Right renal cortex interstitium (tissue), 3 donors: ENCODE measurements at regions not wholly inside any gene's neighbourhood (a gene's known extent, or its start where the extent isn't known, plus 50 kb on each side); places are given as distances from the start of the nearest gene placed in this dataset.

ENCODE experiments used
- DNase-seq, 3 donors: peaks; one replicate each; pipeline ENCODE4 v3.0.0-alpha.2; 2013; ENCODE audit warnings: low read depth in 3 of 3, low spot score in 2 of 3

DNA sequence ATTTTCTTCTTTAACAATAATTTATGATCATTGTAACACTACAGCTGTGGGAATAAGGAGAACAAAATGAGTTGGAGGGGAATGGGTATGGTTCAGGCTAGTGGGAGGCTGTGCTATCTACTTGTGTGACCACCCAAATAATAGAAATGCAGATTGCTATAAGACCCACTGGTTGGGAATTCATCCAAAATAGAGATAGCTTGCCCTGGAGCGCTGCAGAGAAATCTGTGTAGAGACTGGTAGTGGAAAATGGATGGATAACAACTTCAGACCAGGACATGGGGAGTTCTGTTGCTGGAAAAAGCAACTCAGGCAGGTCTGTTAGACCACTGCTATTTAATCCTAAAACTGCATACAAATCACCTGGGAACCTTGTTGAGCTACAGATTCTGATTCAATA lies 137.1 kb upstream of the MKLN1 start:
- no peak for DNase-seq

DNA sequence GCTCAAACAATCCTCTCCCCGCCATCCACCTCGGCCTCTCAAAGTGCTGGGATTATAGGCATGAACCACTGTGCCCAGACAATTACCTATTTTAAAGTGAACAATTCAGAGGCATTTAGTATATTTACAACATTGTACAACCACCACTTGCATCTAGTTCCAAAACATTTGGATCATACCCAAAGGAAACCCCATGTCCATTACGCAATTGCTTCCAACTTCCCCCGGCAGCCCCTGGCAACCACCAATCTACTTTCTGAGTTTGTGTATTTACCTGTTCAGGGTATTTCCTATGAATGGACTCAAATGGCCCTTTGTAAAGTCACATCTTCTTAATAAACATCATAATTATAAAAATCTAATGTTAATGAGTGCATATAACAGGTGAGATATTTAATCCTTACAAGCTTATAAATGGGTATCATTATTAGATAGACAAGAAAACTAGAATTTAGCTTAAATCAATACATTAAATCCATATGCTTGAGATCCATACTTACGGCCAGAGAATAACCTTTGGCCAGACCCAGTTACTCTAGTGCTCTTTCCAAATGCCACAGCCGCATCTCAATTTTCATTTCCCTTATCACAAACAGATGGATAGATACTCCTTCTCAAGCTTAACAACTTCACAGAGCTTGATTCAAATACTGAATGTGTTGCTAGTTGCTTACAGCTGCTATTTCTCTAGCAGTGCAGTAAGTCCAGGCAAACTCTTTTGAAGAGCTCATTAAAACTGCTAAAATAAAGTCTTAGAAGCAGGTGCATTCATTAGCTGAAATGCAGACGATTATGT lies 133.4 kb upstream of the MKLN1 start:
- DNase-seq = no peak

DNA sequence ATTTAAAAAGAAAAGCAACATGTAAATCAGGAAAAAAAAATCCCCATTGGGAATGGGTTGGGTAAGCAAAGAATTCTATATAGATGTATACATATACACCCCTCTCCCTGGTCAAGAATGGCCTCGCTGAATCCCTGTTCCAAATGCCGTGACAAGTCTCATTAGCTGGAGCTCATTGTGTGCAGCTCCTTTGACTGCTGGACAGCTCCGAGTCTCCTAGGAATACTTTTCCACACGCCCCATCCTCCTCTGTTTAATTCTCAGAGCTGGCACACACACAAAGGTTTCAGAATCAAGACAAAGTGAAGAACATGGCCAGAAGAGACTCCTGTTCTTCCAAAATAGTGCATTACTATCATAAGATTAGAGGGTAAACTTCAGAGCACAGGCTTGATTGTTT lies 130.9 kb upstream of the MKLN1 start:
- peak in 2 of 3 donors; percentile 37 to 40 for DNase-seq

DNA sequence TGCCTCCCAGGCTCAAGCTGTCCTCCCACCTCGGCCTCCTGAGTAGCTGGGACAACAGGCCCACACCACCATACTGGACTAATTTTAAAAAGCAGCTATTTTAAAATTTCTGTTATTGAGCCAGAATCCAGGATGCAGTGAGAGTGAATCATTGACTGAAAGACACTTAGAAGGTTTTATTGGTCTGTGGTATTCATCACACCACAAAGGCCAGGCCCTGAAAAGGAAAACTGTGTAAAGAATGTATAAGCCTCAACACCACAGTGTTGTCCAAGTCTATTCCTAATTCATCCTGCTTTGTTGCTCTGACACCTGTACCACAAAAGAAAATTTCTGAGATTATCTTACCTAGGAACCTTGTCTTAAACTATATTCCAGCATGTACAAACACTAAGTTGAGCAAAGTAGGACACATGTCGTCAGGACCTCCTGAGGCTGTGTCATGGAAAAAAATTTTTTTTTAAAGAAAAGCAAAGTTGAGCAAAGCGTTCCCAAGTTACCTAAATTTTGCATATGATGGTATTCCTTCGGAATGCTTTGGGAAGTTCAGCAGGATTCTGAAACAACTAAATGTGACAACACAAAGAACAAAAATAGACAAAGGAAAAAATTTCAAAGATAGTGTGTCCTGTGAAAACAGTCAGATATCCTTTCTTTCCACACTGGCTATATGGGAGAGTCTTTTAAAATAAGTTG lies 129.6 kb upstream of the MKLN1 start:
- no peak for DNase-seq

DNA sequence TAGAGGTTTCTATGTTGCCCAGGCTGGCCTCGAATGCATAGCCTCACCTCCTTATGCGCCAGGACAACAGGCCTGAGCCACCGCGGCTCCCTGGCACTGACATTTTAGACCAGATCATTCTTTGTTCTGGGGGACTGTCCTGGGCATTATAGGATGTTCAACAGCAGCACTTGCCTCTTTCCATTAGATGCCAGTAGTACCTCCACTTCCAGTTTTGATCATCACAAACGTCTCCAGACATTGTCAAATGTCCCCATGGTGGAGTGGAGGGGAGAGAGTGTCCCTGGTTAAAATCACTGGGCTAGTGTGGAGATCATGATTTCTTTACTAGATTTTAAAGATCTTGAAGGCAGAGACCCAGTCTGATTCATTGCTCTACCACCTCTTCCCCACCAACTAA lies 125.2 kb upstream of the MKLN1 start:
- no peak for DNase-seq

DNA sequence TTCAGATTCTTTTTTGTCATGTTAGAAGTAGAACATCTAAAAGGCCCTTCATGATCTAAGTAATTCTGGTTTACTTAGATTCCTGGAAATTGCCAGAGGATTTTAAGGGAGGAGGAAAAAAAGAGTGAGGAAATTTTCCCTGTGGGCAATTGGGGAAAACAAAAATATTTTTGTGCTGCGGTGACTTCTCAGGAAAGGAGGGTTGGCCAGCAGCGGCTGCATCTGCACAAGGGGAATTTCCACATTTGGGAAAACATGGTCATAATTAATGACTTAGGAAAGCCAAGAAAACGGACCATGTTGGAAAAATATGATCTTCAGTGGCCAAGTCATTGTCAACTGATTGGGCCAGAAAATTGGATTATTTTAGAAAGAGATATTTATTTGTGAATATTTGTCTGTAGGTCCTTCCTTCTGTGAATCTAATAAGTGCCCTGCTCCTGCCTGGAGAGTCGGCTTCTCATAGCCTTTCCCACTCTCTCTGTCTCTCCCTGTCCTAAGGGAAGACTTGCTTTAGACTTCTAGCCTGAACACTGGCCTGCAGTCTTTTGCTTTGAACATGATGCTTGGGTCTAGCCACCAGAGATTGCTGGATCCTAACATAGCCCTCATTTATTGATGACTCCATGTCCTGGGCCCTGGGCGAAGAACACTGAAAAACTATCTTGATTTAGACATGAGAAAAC lies 124.2 kb upstream of the MKLN1 start:
- no peak for DNase-seq

DNA sequence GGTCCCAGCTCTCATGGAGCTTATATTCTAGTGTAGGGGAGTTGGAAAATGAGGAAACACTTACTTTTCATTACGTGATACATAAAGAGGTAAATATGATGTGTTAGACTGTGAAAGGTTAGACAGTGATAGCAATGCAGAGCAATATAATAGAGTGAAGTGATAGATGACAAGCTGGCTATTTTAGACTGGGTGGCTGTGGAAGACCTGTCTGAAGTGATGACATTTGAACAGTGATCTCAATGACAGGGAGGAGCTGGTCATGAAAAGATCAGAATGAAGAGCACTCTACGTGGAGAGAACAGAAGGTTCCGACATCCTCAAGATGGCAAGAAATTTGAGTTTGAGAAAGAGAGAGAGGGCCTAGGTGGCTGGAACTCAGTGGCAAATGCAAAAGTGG lies 118.9 kb upstream of the MKLN1 start:
- DNase-seq = no peak

DNA sequence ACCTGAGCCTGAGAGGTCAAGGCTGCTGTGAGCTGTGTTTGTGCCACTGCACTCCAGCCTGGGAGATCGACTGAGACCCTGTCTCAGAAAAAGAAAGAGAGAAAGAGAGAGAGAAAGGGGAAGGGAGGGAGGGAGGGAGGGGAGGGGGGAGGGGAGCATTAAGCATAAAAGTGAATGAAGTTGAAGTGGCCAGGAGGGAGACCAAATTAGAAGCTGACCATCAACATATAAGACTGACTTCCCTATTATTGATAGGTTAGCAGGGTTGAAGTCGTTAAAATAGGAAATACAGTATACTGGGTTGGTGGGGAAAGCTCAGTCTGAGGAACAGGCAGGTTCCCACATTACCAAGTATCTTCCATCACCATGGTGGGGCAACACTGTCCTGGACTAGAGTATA lies 117.1 kb upstream of the MKLN1 start:
- no peak for DNase-seq

DNA sequence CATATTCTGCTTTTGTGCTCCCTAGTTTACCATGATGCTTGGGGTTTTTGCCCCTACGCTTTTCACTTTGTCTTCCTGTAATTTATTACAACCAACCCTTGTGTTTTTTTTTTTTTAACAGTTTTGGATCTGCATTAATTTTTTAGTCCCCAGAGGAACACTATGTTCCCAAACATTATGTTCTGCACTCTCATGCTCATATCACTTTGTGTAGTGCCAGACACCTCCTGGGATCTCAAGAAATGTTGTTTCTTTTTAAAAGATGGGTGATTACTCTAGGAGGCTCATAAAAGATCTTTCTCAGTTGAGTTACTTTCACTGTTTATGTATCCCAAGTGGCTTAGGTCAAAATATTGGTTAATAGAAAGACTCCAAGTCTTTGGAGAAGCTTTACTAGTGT lies 116.2 kb upstream of the MKLN1 start:
- no peak for DNase-seq

DNA sequence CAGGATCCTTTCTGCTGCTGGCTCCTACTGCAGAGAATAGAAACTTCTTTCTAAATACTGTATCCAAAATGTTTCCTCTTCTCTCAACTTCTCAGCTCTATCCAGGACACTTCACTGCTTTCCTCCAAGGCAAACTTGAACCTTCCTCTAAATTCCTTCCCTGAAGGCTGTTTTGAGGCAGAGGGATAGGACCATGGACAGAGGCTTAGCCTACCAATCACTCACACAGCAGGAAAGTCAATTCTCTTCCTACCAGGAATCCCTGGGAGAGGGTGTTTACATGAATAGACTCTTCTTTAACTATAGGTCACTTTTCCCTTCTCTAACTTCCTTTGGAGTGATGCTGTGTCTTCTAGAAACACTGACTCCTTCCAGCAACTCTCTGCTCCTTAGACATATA lies 115.6 kb upstream of the MKLN1 start:
- DNase-seq = no peak

DNA sequence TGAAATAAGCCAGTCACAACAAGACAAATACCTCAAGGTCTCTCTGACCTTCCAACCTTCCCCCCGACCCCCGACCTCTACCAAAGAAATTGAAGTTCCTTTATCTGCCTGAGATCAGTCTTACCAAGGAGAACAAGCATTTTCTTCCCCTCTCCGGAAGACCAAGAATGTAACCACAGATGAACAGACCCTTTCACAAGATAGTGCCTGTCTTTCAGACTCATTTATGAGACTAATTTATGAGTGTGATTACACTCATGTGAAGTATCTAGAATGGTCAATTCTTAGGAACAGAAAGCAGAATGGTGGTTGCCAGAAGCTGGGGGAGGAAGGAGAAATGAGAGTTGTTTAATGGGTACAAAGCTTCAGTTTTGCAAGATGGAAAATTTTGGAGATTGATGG lies 108.9 kb upstream of the MKLN1 start:
- no peak for DNase-seq

DNA sequence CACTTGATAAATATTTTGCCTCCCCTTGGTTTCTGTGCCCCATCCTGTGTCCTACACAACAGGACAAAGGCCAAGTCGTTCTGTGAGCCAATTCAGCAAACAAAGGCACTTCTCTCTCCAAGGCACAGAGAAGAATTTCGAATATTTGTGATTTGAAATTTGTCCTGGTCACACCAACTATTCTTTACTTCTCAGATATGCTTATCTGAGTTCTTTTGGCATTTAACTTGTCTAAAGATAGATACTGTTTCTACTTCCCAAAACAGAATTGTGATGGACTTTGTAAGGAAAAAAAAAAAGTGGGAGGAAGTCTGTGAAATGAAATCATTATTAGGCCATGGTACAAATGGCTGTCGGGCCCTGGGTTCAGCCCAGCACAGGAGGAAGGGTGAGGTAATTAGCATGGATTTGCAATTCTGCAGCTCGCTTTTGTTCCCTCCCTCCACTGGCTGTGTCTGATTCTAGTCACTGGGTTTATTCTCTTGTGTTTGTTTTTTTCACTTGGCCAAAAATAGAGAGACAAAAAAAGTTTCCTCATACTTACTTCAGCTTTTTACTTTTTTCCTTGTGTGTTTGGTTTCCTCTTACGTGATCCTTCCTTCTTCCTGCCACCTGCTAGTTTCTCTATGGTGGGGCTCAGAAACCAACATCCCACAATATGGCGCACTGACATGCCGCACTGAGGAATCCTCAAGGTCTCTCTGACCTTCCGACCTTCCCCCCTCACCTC lies 108.2 kb upstream of the MKLN1 start:
- no peak for DNase-seq

DNA sequence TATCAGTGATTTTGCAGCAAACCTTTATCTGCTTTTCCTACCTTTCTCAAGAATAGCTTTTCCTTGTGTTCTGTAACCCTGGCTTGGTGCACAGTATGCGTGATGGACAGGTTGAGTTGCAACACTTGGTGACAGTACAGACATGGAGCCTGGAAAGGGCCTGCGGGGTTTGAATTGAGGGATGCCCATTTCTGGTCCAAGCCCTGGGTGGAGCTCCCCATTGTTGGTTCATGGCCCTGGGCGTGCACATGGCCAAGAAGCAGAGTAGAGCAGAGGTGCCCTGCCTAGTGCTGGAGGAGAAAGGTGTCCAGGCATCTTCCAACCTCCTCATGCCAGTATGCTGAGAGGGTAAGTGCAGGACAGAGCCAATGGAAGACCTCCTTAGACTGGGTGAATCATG lies 106.6 kb upstream of the MKLN1 start:
- no peak for DNase-seq

DNA sequence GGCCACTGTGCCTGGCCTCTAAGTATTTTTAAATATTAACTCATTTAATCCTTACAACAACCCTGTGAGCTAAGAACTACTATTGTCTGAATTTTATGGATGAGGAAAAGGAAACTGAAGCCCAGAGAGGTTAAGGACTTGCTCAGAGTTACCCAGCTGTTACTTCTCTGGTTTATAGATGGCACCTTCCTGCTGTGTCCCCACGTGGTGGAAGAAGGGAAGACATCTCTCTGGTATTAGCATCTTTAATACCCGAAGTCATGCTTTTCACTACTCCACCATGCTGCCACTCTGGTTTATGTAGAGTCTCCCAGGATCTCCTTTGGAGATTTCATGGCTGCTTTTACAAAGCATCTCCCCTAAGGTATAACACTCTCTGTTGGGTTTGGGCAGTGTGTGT lies 105.5 kb upstream of the MKLN1 start:
- no peak for DNase-seq

DNA sequence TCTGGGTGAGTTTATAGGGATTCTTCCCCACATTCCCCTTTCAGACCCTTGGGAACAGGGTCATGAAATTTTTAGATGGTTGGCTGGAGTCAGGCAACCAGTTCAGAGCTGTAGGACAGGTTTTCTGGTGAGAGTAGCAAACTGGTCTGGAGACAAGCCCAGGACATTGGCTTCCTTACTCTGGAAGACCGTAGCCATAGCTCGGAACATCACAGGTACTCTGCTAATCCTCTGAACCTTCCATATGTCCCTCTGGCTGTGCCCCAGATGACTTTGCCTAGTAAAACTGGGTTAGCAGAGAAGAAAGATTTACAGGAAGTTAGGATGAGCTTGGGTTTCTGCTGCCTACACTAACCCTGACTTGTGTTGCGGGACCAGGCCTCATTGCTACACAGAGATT lies 104.5 kb upstream of the MKLN1 start:
- no peak for DNase-seq

DNA sequence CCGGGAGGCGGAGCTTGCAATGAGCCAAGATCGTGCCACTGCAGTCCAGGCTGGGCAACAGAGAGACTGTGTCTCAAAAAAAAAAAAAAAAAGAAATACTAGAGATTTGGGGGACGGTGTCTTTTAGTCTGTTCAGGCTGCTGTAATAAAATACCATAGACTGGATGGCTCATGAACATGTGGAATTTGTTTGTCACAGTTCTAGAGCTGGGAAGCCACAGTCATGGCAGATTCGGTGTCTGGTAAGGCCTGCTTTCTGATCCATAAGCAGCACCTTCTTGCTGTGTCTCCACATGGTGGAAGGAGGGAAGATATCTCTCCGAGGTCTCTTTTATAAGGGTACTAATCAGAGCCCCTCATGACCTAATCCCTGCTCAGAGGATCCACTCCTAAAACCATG lies 102.7 kb upstream of the MKLN1 start:
- no peak for DNase-seq

DNA sequence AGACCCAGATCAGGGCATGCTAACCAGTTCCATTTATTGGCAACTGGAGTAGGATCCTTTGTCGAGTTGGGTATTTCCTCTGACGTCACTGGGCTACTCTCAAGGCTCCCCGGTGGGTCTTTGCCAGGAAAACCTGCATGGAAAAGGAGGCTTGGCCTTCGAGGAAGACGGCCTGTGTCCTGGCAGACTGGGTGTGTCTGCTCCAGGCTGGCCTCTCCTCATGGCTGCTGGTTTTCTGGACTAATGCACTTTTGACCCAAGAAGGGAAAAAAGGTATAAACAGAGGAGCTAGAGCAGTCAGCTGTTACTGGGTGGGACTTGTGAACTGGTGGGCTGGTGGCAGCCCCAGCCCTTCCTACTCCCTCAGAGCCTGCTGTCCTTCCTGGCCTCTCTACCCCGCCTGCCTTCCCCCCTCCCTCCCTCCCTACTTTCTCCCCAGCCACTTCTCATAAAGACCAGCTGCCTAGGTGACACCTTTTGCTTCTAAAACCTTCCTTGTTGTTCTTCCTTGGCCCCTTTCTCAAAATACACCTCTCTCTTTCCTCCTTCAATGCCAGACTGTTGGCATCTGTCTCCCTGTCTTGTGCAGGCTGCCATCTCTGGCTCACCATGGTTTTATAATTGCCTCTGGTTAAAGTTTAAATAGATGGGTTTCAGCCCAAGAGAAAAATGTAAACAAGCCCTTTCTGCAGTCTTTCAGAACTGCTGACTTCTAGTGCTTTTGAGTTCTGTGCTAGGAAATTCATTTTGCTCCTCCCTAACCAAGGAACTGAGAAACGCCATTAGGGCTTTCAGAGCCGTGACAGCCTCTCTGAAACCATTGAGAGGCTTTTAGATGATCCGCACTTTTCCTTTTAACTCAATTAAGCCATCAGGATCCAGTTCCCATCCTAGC lies 101.8 kb upstream of the MKLN1 start:
- peak in 1 of 3 donors; percentile 13 for DNase-seq

DNA sequence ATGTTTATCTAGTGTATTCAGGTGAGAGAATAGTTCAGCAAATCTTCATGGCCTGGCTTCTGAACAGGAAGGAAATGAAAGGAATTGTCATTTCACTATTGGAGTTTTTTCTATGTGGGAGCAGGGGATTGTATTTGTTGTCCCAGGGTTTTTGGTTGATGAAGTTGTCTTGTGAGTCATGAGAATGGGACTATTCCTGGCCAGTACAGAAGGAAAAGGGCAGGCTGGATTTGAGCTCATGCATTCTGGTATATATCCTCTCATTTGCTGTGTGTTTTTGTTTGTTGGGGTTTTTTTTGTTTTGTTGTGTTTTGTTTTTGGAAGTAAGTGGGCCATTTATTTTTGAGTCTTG lies 101.2 kb upstream of the MKLN1 start:
- DNase-seq = no peak

DNA sequence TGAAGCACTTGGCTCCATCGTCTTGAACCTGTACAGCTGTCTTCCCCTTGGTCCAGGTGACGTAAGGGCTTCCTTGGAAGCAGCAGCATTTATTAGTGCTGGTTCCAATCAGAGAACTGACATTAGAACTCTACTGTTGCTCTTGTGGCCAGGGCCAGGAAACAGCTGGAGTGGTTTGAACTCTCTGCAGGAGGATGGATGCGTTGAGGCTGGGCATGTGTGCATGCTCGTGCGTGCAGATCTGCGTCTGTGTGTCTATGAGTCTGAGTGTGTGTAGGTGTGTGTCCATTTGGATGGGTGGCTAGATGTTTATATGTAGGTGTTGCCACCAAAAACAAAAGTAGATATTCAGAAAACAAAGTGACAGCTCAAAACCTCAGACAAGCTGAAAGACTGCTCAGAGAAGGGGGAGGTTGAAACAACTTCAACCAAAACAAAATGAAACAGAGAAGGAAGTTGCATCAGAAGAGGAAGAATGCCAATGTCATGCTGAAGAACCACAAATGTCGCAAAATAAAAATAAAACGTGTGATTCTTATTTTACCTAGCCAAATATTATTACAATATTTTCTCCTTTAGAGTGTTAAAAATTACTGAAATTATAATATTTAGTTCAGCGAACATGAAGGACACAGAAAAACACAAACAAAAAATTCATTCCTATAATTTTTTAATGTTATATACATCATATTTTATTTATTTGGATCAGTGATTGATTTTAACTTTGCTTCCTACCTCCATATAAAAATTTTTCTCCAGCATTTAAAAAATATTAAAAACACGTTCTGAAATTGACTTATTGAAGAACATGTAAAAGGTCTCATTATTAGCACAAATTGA lies 96.1 kb upstream of the MKLN1 start:
- no peak for DNase-seq
